BE2C (cell line): ENCODE measurements at regions not wholly inside any gene's neighbourhood (a gene's known extent, or its start where the extent isn't known, plus 50 kb on each side); places are given as distances from the start of the nearest gene placed in this dataset.

Experiments used
- DNase-seq: peaks from one replicate; pipeline ENCODE4 v3.0.0-alpha.2; 2020
- H3K27me3 ChIP-seq: fragments of 250-450 bp; sonication (Bioruptor Pico); 2 replicates; pipeline ENCODE4 v1.5.1; 2020; ENCODE audit warnings: mild to moderate bottlenecking
- H3K36me3 ChIP-seq: fragments of 250-450 bp; sonication (Bioruptor Pico); 2 replicates; pipeline ENCODE4 v1.5.1; 2020; ENCODE audit warnings: mild to moderate bottlenecking
- H3K4me1 ChIP-seq: fragments of 250-450 bp; sonication (Bioruptor Pico); 2 replicates; pipeline ENCODE4 v1.5.1; 2020
- H3K4me3 ChIP-seq: 2 replicates; pipeline ENCODE4 v1.5.1; 2011; ENCODE audit warnings: low read depth, low read length
- H3K9me3 ChIP-seq: fragments of 250-450 bp; sonication (Bioruptor Pico); 2 replicates; pipeline ENCODE4 v1.5.1; 2020
- CTCF ChIP-seq: IDR thresholded peaks from 2 replicates; pipeline ENCODE4 v1.5.1; 2012; ENCODE audit warnings: mild to moderate bottlenecking, low read depth, low read length

- H3K4me1 ChIP-seq, result peaks cover 28% of the 10 kb centered on the region
- DNase-seq, result no peak
- H3K36me3 ChIP-seq, result no peaks in the 10 kb centered on the region
- H3K9me3 ChIP-seq, result no peaks in the 10 kb centered on the region
- no peak for TF ChIP-seq CTCF
- H3K4me3 ChIP-seq, result no peak overlapping the region
- H3K27me3 ChIP-seq, result no peaks in the 10 kb centered on the region
Observed at GRCh38 chr13:31878495-31878894, 139.2 kb downstream of the RXFP2 start.

- TF ChIP-seq CTCF, result no peak
- DNase-seq, result no peak
- H3K36me3 ChIP-seq, result no peaks in the 10 kb centered on the region
- no peaks in the 10 kb centered on the region for H3K27me3 ChIP-seq
- peaks cover 28% of the 10 kb centered on the region for H3K4me1 ChIP-seq
- H3K4me3 ChIP-seq, result no peak overlapping the region
- H3K9me3 ChIP-seq, result no peaks in the 10 kb centered on the region
Observed at GRCh38 chr13:31878955-31879354, 139.6 kb downstream of the RXFP2 start.

- H3K36me3 ChIP-seq, result no peaks in the 10 kb centered on the region
Observed at GRCh38 chr13:31880851-31881494, 141.6 kb downstream of the RXFP2 start.

GRCh38 chr13:31881495-31881882 is 142.2 kb downstream of the RXFP2 start:
- no peaks in the 10 kb centered on the region for H3K9me3 ChIP-seq
- no peak for TF ChIP-seq CTCF
- H3K27me3 ChIP-seq, result no peaks in the 10 kb centered on the region
- H3K36me3 ChIP-seq, result no peaks in the 10 kb centered on the region
- H3K4me3 ChIP-seq, result no peak overlapping the region
- H3K4me1 ChIP-seq, result peaks cover 41% of the 10 kb centered on the region
- no peak for DNase-seq

More at GRCh38 chr13:31880851-31881494, 141.6 kb downstream of the RXFP2 start:
- DNase-seq, result no peak
- Histone ChIP-seq H3K4me3 (no peak overlapping the region), H3K4me1 (peaks cover 40% of the 10 kb centered on the region), H3K9me3 (no peaks in the 10 kb centered on the region), H3K27me3 (no peaks in the 10 kb centered on the region)
- no peak for TF ChIP-seq CTCF

- no peak overlapping the region for H3K4me3 ChIP-seq
- TF ChIP-seq CTCF, result no peak
- DNase-seq, result no peak
- H3K9me3 ChIP-seq, result no peaks in the 10 kb centered on the region
- peaks cover 46% of the 10 kb centered on the region for H3K4me1 ChIP-seq
- no peaks in the 10 kb centered on the region for H3K36me3 ChIP-seq
- H3K27me3 ChIP-seq, result no peaks in the 10 kb centered on the region
Observed at GRCh38 chr13:31882794-31883193, 143.5 kb downstream of the RXFP2 start.

- no peak for DNase-seq
- TF ChIP-seq CTCF, result no peak
Observed at GRCh38 chr13:31884556-31884955, 145.2 kb downstream of the RXFP2 start.

More at GRCh38 chr13:31884556-31884955, 145.2 kb downstream of the RXFP2 start:
- H3K27me3 ChIP-seq, result no peaks in the 10 kb centered on the region
- H3K4me1 ChIP-seq, result peaks cover 36% of the 10 kb centered on the region
- H3K9me3 ChIP-seq, result no peaks in the 10 kb centered on the region
- H3K4me3 ChIP-seq, result no peak overlapping the region
- H3K36me3 ChIP-seq, result no peaks in the 10 kb centered on the region
